Endothelial cell of umbilical vein (primary cell): ENCODE measurements at regions not wholly inside any gene's neighbourhood (a gene's known extent, or its start where the extent isn't known, plus 50 kb on each side); places are given as distances from the start of the nearest gene placed in this dataset.

Experiments
- BruUV-seq: library from RNA; stranded (reverse); fragments of 400-500 nt; replicated peaks from 2 replicates; lab custom pipeline; 2021; lab: Mats Ljungman, UMichigan
- CTCF ChIA-PET: fragments of 300-600, 350-600 bp; sonication (Branson Sonifier 250); formaldehyde crosslinking; loops from one replicate; lab custom pipeline; 2021; ENCODE audit warnings: antibody characterized with exemption, inconsistent platforms; lab: Charles Lee
- POLR2A ChIA-PET: fragments of 300-600, 350-600 bp; sonication (Branson Sonifier 250); formaldehyde crosslinking; loops from one replicate; lab custom pipeline; 2021; ENCODE audit warnings: antibody characterized with exemption, inconsistent platforms; lab: Charles Lee
- DNase-seq: peaks from one replicate; pipeline ENCODE4 v3.0.0-alpha.2; 2011; ENCODE audit warnings: low read depth, low spot score
- FAIRE-seq: peaks from 2 replicates; lab custom pipeline; 2011; peaks lifted over from hg19 to GRCh38; lab: Jason Lieb, UNC
- H2AFZ ChIP-seq: 2 replicates; pipeline ENCODE4 v1.6.0; 2012; ENCODE audit warnings: low read depth, low read length, control low read depth, inconsistent platforms
- H3K27ac ChIP-seq: 2 replicates; pipeline ENCODE4 v1.5.1; 2011; ENCODE audit warnings: low read depth, mild to moderate bottlenecking, control low read depth, low read length, moderate library complexity; ENCODE audit not compliant: insufficient read depth
- H3K27me3 ChIP-seq, 2 experiments: 2 replicates each; pipeline versions ENCODE4 v1.6.0 to v1.6.1; 2011; ENCODE audit warnings: low read length in 2 of 2, mixed read lengths in 1 of 2; ENCODE audit not compliant: control insufficient read depth in 2 of 2, insufficient read depth in 2 of 2
- H3K36me3 ChIP-seq, 2 experiments: 2 replicates in 1 of 2; 3 replicates in 1 of 2; pipeline ENCODE4 v1.5.1; 2011; ENCODE audit warnings: low read length in 2 of 2, mild to moderate bottlenecking in 1 of 2, moderate library complexity in 1 of 2; ENCODE audit not compliant: control insufficient read depth in 2 of 2, insufficient read depth in 2 of 2; ENCODE audit errors: extremely low read depth in 1 of 2
- H3K4me1 ChIP-seq: 3 replicates; pipeline ENCODE4 v1.5.1; 2011; ENCODE audit warnings: mild to moderate bottlenecking, low read length; ENCODE audit not compliant: control insufficient read depth, insufficient read depth; ENCODE audit errors: extremely low read depth
- H3K4me2 ChIP-seq: 2 replicates; pipeline ENCODE4 v1.6.1; 2011; ENCODE audit warnings: low read length, control low read depth, mixed read lengths; ENCODE audit not compliant: insufficient read depth
- H3K4me3 ChIP-seq, 3 experiments: fragments of 200-600 bp in 1 of 3; sonication (generic), shearing (Covaris generic) in 1 of 3; replicated peaks in 1 of 3; 2 replicates each; pipeline ENCODE4 v1.5.1; 2011 to 2016; ENCODE audit warnings: control low read depth in 3 of 3, low read length in 3 of 3, mild to moderate bottlenecking in 2 of 3, inconsistent platforms in 1 of 3, low read depth in 1 of 3, moderate library complexity in 1 of 3; ENCODE audit not compliant: insufficient read depth in 1 of 3
- H3K79me2 ChIP-seq: 2 replicates; pipeline ENCODE4 v1.6.0; 2012; ENCODE audit warnings: low read length, inconsistent platforms; ENCODE audit not compliant: control insufficient read depth, insufficient read depth
- H3K9ac ChIP-seq: replicated peaks from 2 replicates; pipeline ENCODE3; 2011; ENCODE audit warnings: low read length, control low read depth; ENCODE audit not compliant: insufficient read depth; ENCODE audit errors: extremely low read depth
- H3K9me1 ChIP-seq: replicated peaks from 3 replicates; pipeline ENCODE4 v1.6.0; 2011; ENCODE audit warnings: mild to moderate bottlenecking, low read length; ENCODE audit not compliant: control insufficient read depth, insufficient read depth; ENCODE audit errors: extremely low read depth
- H3K9me3 ChIP-seq: replicated peaks from 2 replicates; pipeline ENCODE4 v1.5.1; 2012; ENCODE audit warnings: low read length, inconsistent platforms; ENCODE audit not compliant: control insufficient read depth, insufficient read depth
- H4K20me1 ChIP-seq: replicated peaks from 2 replicates; pipeline ENCODE3; 2011; ENCODE audit warnings: mild to moderate bottlenecking, low read length; ENCODE audit not compliant: control insufficient read depth, insufficient read depth; ENCODE audit errors: extremely low read depth
- CTCF ChIP-seq, 2 donors: IDR thresholded peaks; 1 replicate in 1 of 2; 2 replicates in 1 of 2; pipeline ENCODE4 v1.5.1; 2011; ENCODE audit warnings: low read length in 2 of 2, mild to moderate bottlenecking in 2 of 2, moderate library complexity in 2 of 2, control low read depth in 1 of 2, inconsistent platforms in 1 of 2, low read depth in 1 of 2; ENCODE audit not compliant: insufficient read depth in 1 of 2; ENCODE audit errors: extremely low read depth in 1 of 2
- EZH2 ChIP-seq: IDR thresholded peaks from 2 replicates; pipeline ENCODE4 v1.6.1; 2012; ENCODE audit warnings: borderline replicate concordance, low read depth, mild to moderate bottlenecking, moderate library complexity, low read length, inconsistent platforms; ENCODE audit not compliant: severe bottlenecking
- FOS ChIP-seq: IDR thresholded peaks from 2 replicates; pipeline ENCODE4 v1.6.1; 2011; ENCODE audit warnings: mild to moderate bottlenecking, low read length, moderate library complexity, borderline replicate concordance; ENCODE audit not compliant: insufficient read depth
- GATA2 ChIP-seq: IDR thresholded peaks from 2 replicates; pipeline ENCODE4 v1.7.0; 2011; ENCODE audit warnings: low read depth, mild to moderate bottlenecking, moderate library complexity, mixed read lengths, low read length; ENCODE audit not compliant: insufficient read length, insufficient read depth
- MYC ChIP-seq: IDR thresholded peaks from one replicate; pipeline ENCODE4 v1.6.1; 2011; ENCODE audit warnings: mild to moderate bottlenecking, low read depth, low read length
- POLR2A ChIP-seq: IDR thresholded peaks from 2 replicates; pipeline ENCODE4 v1.6.1; 2012; ENCODE audit warnings: low read depth, mild to moderate bottlenecking, control low read depth, low read length
- POLR2AphosphoS5 ChIP-seq: IDR thresholded peaks from 2 replicates; pipeline ENCODE4 v1.6.1; 2012; ENCODE audit warnings: low read depth, mild to moderate bottlenecking, control low read depth, low read length, moderate library complexity; ENCODE audit not compliant: insufficient read depth
- dilution Hi-C: fragments of 300-500 bp; cut with MboI; formaldehyde crosslinking; loops from one replicate; pipeline ENCODE4 v1.15.0; 2019; ENCODE audit warnings: low sequenced_read_pairs; ENCODE audit not compliant: extremely low pct_ligation_motif_present
- intact Hi-C: fragments of 100-400 bp; cut with micrococcal nuclease; formaldehyde crosslinking; loops from one replicate; pipeline ENCODE4 v1.10.0; 2022
- TF ChIP-seq, protein P1 (sequence below): IDR thresholded peaks from 2 replicates; pipeline ENCODE4 v1.6.1; 2011; ENCODE audit not compliant: insufficient read depth, insufficient read length

GRCh38 chr17:77613627-77614026, 344.9 kb upstream of the TNRC6C start:
- Histone ChIP-seq H3K9ac (no peak overlapping the region), H3K9me1 (no peaks in the 10 kb centered on the region), H3K27me3 (peaks cover 0 to 3% of the 10 kb centered on the region in 2 experiments), H3K4me1 (no peaks in the 10 kb centered on the region), H3K4me3 (no peak overlapping the region), H2AFZ (no peak overlapping the region), H3K36me3 (no peaks in the 10 kb centered on the region), H4K20me1 (no peaks in the 10 kb centered on the region), H3K27ac (no peak overlapping the region), H3K9me3 (no peaks in the 10 kb centered on the region), H3K79me2 (no peaks in the 10 kb centered on the region), H3K4me2 (no peak overlapping the region)
- ChIA-PET CTCF (no interaction called here), POLR2A (no interaction called here)
- DNase-seq (no peak), FAIRE-seq (no peak)
- intact Hi-C loops (no loop called here), dilution Hi-C loops (no loop called here)
- TF ChIP-seq MYC, result no peak
- TF ChIP-seq, protein P1, sequence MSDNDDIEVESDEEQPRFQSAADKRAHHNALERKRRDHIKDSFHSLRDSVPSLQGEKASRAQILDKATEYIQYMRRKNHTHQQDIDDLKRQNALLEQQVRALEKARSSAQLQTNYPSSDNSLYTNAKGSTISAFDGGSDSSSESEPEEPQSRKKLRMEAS, result no peak
- no peak for TF ChIP-seq CTCF (IDR thresholded peaks at IDR 0.05; ENCODE audit: extremely low read depth in 1 of 2, insufficient read depth in 1 of 2, low read depth in 1 of 2, low read length in 2 of 2)
- TF ChIP-seq POLR2AphosphoS5, result no peak
- BruUV-seq, result no TSS peak

- POLR2A ChIA-PET, result no interaction called here
- no peak overlapping the region for H3K4me2 ChIP-seq
Observed at GRCh38 chr17:77615703-77616253, 342.7 kb upstream of the TNRC6C start.

More at GRCh38 chr17:77615703-77616253, 342.7 kb upstream of the TNRC6C start:
- FAIRE-seq (no peak), DNase-seq (no peak)
- H3K4me3 ChIP-seq, result no peak overlapping the region
- intact Hi-C loops, result no loop called here
- dilution Hi-C loops, result no loop called here
- no peaks in the 10 kb centered on the region for H3K9me1 ChIP-seq
- no peaks in the 10 kb centered on the region for H3K79me2 ChIP-seq
- H3K9ac ChIP-seq, result no peak overlapping the region
- no peak overlapping the region for H2AFZ ChIP-seq
- no peaks in the 10 kb centered on the region for H4K20me1 ChIP-seq
- no peak overlapping the region for H3K27ac ChIP-seq
- no peaks in the 10 kb centered on the region for H3K4me1 ChIP-seq
- no peak for TF ChIP-seq FOS
- TF ChIP-seq GATA2, result no peak
- no peak for TF ChIP-seq EZH2
- TF ChIP-seq, protein P1, result no peak
- TF ChIP-seq POLR2A, result no peak
- TF ChIP-seq MYC, result no peak
- H3K36me3 ChIP-seq, result no peaks in the 10 kb centered on the region
- no TSS peak for BruUV-seq
- peaks cover 0 to under 1% of the 10 kb centered on the region in 2 experiments for H3K27me3 ChIP-seq
- no peaks in the 10 kb centered on the region for H3K9me3 ChIP-seq
- CTCF ChIA-PET, result no interaction called here
